Nephron progenitor cell (in vitro differentiated cells): ENCODE measurements at regions not wholly inside any gene's neighbourhood (a gene's known extent, or its start where the extent isn't known, plus 50 kb on each side); places are given as distances from the start of the nearest gene placed in this dataset.
"Not testable (repeated sequence)": the region's sequence is repeated elsewhere in the genome, so short reads cannot be mapped to it uniquely, and the experiment has no call there.

Source experiments
- DNase-seq: peaks from one replicate; pipeline ENCODE4 v3.0.0; 2021
- H3K27ac Mint-ChIP-seq: 2 replicates; pipeline ENCODE4 v1.8.0; 2021; ENCODE audit warnings: mild to moderate bottlenecking, moderate library complexity, mixed read lengths
- H3K27me3 Mint-ChIP-seq: 2 replicates; pipeline ENCODE4 v1.8.0; 2021; ENCODE audit warnings: mild to moderate bottlenecking, low read depth, mixed read lengths; ENCODE audit not compliant: poor library complexity
- H3K36me3 Mint-ChIP-seq: 2 replicates; pipeline ENCODE4 v1.8.0; 2021; ENCODE audit warnings: low read depth, mixed read lengths
- H3K4me1 Mint-ChIP-seq: 2 replicates; pipeline ENCODE4 v1.8.0; 2021; ENCODE audit warnings: mixed read lengths
- H3K4me3 Mint-ChIP-seq: 2 replicates; pipeline ENCODE4 v1.8.0; 2021; ENCODE audit warnings: mild to moderate bottlenecking, moderate library complexity, mixed read lengths
- H3K9me3 Mint-ChIP-seq: 2 replicates; pipeline ENCODE4 v1.8.0; 2021; ENCODE audit warnings: mild to moderate bottlenecking, moderate library complexity, mixed read lengths
- TF ChIP-seq, protein P1 (sequence below): fragments of 200-600 bp; sonication (generic); IDR thresholded peaks from 2 replicates; pipeline ENCODE4 v1.5.0; 2021; ENCODE audit warnings: antibody characterized with exemption

DNA sequence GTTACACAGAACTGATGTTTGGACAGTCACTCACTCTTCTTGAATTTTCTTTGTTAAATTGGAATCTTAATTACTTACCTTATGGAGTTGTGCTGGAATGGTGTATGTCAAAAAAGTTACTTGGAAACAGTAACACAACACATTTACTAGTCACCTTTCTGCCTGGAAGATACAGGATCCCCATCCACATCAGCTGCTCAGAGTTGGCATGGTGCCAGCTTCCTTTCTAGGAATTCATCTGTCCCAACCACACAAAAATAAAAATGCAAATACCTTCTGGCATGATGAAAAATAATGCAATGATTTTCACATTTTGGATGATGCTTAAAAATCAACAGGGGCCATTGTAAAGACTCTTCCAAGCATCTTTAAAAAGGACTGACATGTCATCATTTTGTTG is 341.5 kb downstream of the TMEM38B start:
- Mint-ChIP-seq H3K27ac (no peak overlapping the region), H3K36me3 (no peaks in the 10 kb centered on the region), H3K4me1 (peaks cover 21% of the 10 kb centered on the region), H3K4me3 (no peak overlapping the region), H3K27me3 (no peaks in the 10 kb centered on the region), H3K9me3 (peaks cover 4% of the 10 kb centered on the region)
- TF ChIP-seq, protein P1, sequence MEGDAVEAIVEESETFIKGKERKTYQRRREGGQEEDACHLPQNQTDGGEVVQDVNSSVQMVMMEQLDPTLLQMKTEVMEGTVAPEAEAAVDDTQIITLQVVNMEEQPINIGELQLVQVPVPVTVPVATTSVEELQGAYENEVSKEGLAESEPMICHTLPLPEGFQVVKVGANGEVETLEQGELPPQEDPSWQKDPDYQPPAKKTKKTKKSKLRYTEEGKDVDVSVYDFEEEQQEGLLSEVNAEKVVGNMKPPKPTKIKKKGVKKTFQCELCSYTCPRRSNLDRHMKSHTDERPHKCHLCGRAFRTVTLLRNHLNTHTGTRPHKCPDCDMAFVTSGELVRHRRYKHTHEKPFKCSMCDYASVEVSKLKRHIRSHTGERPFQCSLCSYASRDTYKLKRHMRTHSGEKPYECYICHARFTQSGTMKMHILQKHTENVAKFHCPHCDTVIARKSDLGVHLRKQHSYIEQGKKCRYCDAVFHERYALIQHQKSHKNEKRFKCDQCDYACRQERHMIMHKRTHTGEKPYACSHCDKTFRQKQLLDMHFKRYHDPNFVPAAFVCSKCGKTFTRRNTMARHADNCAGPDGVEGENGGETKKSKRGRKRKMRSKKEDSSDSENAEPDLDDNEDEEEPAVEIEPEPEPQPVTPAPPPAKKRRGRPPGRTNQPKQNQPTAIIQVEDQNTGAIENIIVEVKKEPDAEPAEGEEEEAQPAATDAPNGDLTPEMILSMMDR, result no peak
- no peak for DNase-seq

- H3K9me3 Mint-ChIP-seq, result no peaks in the 10 kb centered on the region
- DNase-seq, result no peak
- H3K4me1 Mint-ChIP-seq, result peaks cover 10% of the 10 kb centered on the region
- no peak overlapping the region for H3K4me3 Mint-ChIP-seq
- no peaks in the 10 kb centered on the region for H3K36me3 Mint-ChIP-seq
- H3K27ac Mint-ChIP-seq, result no peak overlapping the region
- TF ChIP-seq, protein P1, result no peak
- no peaks in the 10 kb centered on the region for H3K27me3 Mint-ChIP-seq
Observed at GRCh38 chr9:106038266-106039001, 344.1 kb downstream of the TMEM38B start.

DNA sequence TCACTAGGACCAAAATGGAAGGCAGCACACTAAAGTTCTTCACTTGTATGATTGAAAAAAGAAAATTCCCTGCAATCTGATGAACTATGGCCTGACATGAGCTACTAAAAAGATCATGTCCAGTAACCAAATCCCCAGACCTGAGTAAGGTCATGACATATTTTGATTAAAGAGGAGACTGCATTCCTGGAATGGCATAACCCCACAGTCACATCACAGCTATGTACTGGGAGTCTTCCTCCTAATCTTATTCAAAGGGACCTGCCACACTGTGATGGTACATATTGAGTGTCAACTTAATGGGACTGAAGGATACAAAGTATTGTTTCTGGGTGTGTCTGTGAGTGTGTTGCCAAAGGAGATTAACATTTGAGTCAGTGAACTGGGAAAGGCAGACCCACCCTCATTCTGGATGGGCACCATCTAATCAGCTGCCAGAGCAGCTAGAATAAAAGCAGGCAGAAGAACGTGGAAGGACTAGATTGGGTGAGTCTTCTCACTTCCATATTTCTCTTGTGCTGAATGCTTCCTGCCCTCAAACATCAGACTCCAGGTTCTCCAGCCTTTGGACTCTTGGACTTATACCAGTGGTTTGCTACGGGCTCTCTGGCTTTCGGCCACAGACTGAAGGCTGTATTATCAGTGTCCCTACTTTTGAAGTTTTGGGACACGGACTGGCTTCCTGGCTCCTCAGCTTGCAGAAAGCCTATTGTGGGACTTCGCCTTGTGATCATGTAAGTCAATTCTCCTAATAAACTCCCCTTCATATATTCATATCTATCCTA is 345.0 kb downstream of the TMEM38B start:
- TF ChIP-seq, protein P1, result no peak
- H3K36me3 Mint-ChIP-seq, result no peaks in the 10 kb centered on the region
- no peak overlapping the region for H3K4me3 Mint-ChIP-seq
- no peak for DNase-seq
- no peak overlapping the region for H3K27ac Mint-ChIP-seq
- H3K4me1 Mint-ChIP-seq, result peaks cover 7% of the 10 kb centered on the region
- no peaks in the 10 kb centered on the region for H3K9me3 Mint-ChIP-seq
- no peaks in the 10 kb centered on the region for H3K27me3 Mint-ChIP-seq

- H3K4me3 Mint-ChIP-seq, H3K27ac Mint-ChIP-seq, H3K4me1 Mint-ChIP-seq, H3K36me3 Mint-ChIP-seq, H3K27me3 Mint-ChIP-seq, DNase-seq, H3K9me3 Mint-ChIP-seq: not testable (repeated sequence)
Observed at GRCh38 chr9:106041920-106042319, 347.6 kb downstream of the TMEM38B start.

- H3K36me3 Mint-ChIP-seq, result no peaks in the 10 kb centered on the region
Observed at GRCh38 chr9:106051545-106051944, 357.2 kb downstream of the TMEM38B start.

DNA sequence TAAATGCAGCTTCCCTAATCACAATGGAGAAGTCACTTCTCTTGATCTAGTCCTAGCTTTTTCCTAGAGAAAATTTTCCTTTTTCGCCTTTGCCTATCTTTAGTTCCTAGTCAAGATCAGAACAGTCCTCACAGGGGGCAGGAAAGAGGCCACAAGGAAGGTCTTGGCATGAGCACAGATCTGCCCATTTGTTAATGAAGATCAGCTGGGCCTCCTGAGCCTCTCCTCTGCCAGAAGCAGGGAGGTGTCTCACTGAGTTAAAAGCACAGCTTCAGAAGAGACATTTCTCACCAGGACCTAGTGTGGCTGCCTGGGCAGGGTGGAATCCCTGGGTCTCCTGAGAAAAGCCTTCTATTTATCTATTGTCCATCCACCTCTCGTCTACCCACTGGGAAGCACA is 357.8 kb downstream of the TMEM38B start:
- TF ChIP-seq, protein P1, result no peak
- Mint-ChIP-seq H3K36me3 (no peaks in the 10 kb centered on the region), H3K4me3 (no peak overlapping the region), H3K27ac (no peak overlapping the region), H3K27me3 (no peaks in the 10 kb centered on the region), H3K4me1 (peaks cover 13% of the 10 kb centered on the region), H3K9me3 (peaks cover 8% of the 10 kb centered on the region)
- no peak for DNase-seq

More at GRCh38 chr9:106051545-106051944, 357.2 kb downstream of the TMEM38B start:
- Mint-ChIP-seq H3K27ac (no peak overlapping the region), H3K4me3 (no peak overlapping the region), H3K4me1 (peaks cover 13% of the 10 kb centered on the region), H3K9me3 (peaks cover 14% of the 10 kb centered on the region), H3K27me3 (no peaks in the 10 kb centered on the region)
- TF ChIP-seq, protein P1, result no peak
- no peak for DNase-seq
